HEK293T (cell line): ENCODE measurements at regions not wholly inside any gene's neighbourhood (a gene's known extent, or its start where the extent isn't known, plus 50 kb on each side); places are given as distances from the start of the nearest gene placed in this dataset.
A peak's percentile ranks its signal among the peaks of the same experiment; 100 is the strongest.

Experiments used
- CTCF ChIA-PET: fragments of 350-600 bp; formaldehyde crosslinking; extraction: SDS; loops from one replicate; lab custom pipeline; 2021; ENCODE audit warnings: antibody characterized with exemption, inconsistent platforms; lab: Yijun Ruan, JAX
- POLR2A ChIA-PET: fragments of 350-600 bp; formaldehyde crosslinking; extraction: SDS; loops from one replicate; lab custom pipeline; 2020; ENCODE audit warnings: antibody characterized with exemption, inconsistent platforms; lab: Yijun Ruan, JAX
- DNase-seq: peaks from one replicate; pipeline ENCODE4 v3.0.0; 2012; ENCODE audit warnings: mixed read lengths; ENCODE audit errors: extremely low spot score
- ARNT ChIP-seq: fragments of 450-650 bp; IDR thresholded peaks from 2 replicates; pipeline ENCODE4 v1.6.1; 2017; ENCODE audit warnings: mild to moderate bottlenecking
- BHLHE40 ChIP-seq: fragments of 450-650 bp; IDR thresholded peaks from 2 replicates; pipeline ENCODE4 v1.6.1; 2016; ENCODE audit warnings: mild to moderate bottlenecking, moderate library complexity, borderline replicate concordance
- CTBP1 ChIP-seq: fragments of 450-650 bp; IDR thresholded peaks from 2 replicates; pipeline ENCODE4 v1.6.1; 2016; ENCODE audit warnings: borderline replicate concordance
- ELF4 ChIP-seq: fragments of 450-650 bp; IDR thresholded peaks from 2 replicates; pipeline ENCODE4 v1.6.1; 2017; ENCODE audit warnings: antibody characterized with exemption
- FOXA1 ChIP-seq: fragments of 450-650 bp; IDR thresholded peaks from 2 replicates; pipeline ENCODE4 v1.6.1; 2016; ENCODE audit warnings: mild to moderate bottlenecking
- FOXK2 ChIP-seq: fragments of 450-650 bp; IDR thresholded peaks from 2 replicates; pipeline ENCODE4 v1.6.1; 2016; ENCODE audit warnings: mild to moderate bottlenecking
- FOXM1 ChIP-seq: fragments of 450-650 bp; IDR thresholded peaks from 2 replicates; pipeline ENCODE4 v1.6.1; 2017; ENCODE audit warnings: mild to moderate bottlenecking, borderline replicate concordance
- HDGF ChIP-seq: fragments of 450-650 bp; IDR thresholded peaks from 2 replicates; pipeline ENCODE4 v1.6.1; 2017; ENCODE audit warnings: antibody characterized with exemption, borderline replicate concordance
- L3MBTL2 ChIP-seq: fragments of 450-650 bp; conservative IDR thresholded peaks from 2 replicates; pipeline ENCODE4 v1.6.1; 2016; ENCODE audit warnings: mild to moderate bottlenecking
- LEF1 ChIP-seq: fragments of 450-650 bp; IDR thresholded peaks from 2 replicates; pipeline ENCODE4 v1.6.1; 2017; ENCODE audit warnings: mild to moderate bottlenecking, borderline replicate concordance
- NFRKB ChIP-seq: fragments of 450-650 bp; IDR thresholded peaks from 2 replicates; pipeline ENCODE4 v1.6.1; 2016; ENCODE audit warnings: mild to moderate bottlenecking, moderate library complexity
- SP1 ChIP-seq: fragments of 450-650 bp; IDR thresholded peaks from 2 replicates; pipeline ENCODE4 v1.6.1; 2017
- SUZ12 ChIP-seq: fragments of 450-650 bp; IDR thresholded peaks from 2 replicates; pipeline ENCODE4 v1.6.1; 2016; ENCODE audit warnings: mild to moderate bottlenecking
- TARDBP ChIP-seq: fragments of 450-650 bp; IDR thresholded peaks from 2 replicates; pipeline ENCODE4 v1.6.1; 2016
- ZNF384 ChIP-seq: fragments of 450-650 bp; IDR thresholded peaks from 2 replicates; pipeline ENCODE4 v1.6.1; 2016
- TF ChIP-seq, protein P1 (sequence below): fragments of 450-650 bp; IDR thresholded peaks from 2 replicates; pipeline ENCODE4 v1.6.1; 2016

DNA sequence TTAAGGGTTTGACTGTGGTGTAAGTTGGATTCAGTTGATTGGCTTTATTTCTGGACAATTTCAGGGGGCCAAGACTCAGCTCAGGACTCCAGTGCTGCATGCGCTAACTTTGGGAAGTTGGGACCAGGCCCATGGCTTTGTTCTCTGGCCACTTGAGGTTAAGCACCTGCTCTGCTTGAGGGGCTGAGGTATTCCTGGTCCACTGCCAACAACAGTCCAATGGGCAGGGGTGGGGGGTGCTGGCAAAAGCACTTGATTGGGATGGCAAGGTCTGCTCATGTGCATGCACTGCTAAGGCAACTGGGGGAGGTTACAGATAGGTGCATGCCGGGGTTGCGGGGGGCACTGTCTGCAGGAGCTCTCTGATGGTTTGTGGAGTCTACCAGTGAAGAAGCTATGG lies 52.6 kb upstream of the ASB17 start:
- DNase-seq, result no peak
- CTCF ChIA-PET, result interaction anchor here (0.6 kb wide), 1 partner anchor 166 kb away, joined by 4 read pairs; no protein-coding TSS in a partner anchor
- POLR2A ChIA-PET, result no interaction called here
- no peak for TF ChIP-seq LEF1
- no peak for TF ChIP-seq NFRKB
- no peak for TF ChIP-seq BHLHE40
- TF ChIP-seq SUZ12, result no peak
- no peak for TF ChIP-seq FOXK2
- TF ChIP-seq HDGF, result no peak
- no peak for TF ChIP-seq ZNF384
- TF ChIP-seq CTBP1, result no peak
- TF ChIP-seq, protein P1, sequence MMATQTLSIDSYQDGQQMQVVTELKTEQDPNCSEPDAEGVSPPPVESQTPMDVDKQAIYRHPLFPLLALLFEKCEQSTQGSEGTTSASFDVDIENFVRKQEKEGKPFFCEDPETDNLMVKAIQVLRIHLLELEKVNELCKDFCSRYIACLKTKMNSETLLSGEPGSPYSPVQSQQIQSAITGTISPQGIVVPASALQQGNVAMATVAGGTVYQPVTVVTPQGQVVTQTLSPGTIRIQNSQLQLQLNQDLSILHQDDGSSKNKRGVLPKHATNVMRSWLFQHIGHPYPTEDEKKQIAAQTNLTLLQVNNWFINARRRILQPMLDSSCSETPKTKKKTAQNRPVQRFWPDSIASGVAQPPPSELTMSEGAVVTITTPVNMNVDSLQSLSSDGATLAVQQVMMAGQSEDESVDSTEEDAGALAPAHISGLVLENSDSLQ, result no peak
- TF ChIP-seq FOXM1, result no peak
- no peak for TF ChIP-seq ARNT
- no peak for TF ChIP-seq TARDBP

DNA sequence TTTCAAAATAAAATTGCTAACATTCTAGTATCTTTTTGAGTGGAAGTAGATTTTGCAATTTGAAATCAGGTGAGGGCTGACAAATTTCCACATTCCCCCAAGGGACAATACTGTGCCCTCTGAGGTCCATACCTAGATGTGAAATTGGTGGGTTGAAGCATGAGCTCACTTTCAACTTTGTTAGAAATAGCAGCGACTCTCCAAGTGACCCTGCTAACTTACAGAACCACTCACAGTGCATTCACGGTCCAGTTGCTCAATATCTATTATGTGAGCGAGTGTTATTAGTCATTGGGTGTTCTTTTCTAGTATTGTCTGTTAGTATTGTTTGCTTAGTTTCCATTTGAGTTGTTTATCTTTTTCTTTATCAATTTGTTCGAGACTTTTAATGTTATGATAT lies 53.6 kb upstream of the ASB17 start:
- ChIA-PET POLR2A (no interaction called here), CTCF (no interaction called here)
- TF ChIP-seq ELF4 (no peak), FOXM1 (no peak), TARDBP (no peak), SUZ12 (no peak), SP1 (no peak)
- DNase-seq, result no peak

DNA sequence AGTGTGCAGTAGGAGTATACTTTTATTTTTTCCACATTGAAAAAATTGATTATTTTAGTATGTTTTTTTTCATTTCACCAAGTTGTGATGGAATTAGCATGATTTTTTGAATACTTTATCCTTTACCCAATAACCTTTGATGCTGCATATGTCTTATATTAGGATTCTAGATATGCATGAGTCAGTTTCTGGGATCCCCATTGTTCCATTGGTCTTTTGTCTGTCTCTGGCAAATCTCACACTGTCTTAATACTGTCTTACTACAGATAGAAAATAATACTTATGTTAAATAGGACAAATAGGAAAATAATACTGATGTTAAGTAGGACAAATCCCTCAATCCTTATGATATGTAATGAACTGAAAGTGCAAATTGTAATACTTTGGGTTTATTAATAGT lies 54.3 kb upstream of the ASB17 start:
- CTCF ChIA-PET, result no interaction called here
- TF ChIP-seq FOXM1 (no peak), FOXA1 (no peak), CTBP1 (no peak), SP1 (no peak), LEF1 (no peak)
- POLR2A ChIA-PET, result no interaction called here
- DNase-seq, result no peak

DNA sequence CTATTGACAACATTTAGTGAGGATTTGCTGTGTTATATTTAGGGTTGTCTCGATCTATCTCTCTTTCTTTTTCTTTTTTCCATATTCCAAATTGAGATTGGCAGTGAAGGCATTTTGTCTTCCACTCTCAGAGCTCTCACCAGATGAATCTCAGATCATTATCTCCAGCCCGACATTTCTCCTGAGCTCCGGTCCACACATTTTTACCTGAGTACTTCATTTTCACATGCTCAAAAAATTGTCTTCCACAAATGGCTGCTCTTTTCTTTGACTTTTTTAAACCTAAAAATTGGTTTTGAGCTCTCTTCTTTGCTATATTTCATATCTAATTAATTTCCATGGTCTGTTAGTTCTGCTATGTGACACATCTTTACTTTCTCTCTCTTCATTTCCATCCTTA lies 56.9 kb upstream of the ASB17 start:
- no peak for TF ChIP-seq ELF4
- TF ChIP-seq TARDBP, result no peak
- no peak for TF ChIP-seq CTBP1
- TF ChIP-seq FOXM1, result no peak
- TF ChIP-seq NFRKB, result no peak
- TF ChIP-seq SP1, result no peak
- no peak for TF ChIP-seq FOXA1
- no peak for TF ChIP-seq ARNT
- no peak for TF ChIP-seq HDGF
- TF ChIP-seq LEF1, result no peak
- no peak for TF ChIP-seq BHLHE40
- no peak for TF ChIP-seq L3MBTL2
- TF ChIP-seq, protein P1, result no peak
- POLR2A ChIA-PET, result no interaction called here
- CTCF ChIA-PET, result no interaction called here
- no peak for DNase-seq

DNA sequence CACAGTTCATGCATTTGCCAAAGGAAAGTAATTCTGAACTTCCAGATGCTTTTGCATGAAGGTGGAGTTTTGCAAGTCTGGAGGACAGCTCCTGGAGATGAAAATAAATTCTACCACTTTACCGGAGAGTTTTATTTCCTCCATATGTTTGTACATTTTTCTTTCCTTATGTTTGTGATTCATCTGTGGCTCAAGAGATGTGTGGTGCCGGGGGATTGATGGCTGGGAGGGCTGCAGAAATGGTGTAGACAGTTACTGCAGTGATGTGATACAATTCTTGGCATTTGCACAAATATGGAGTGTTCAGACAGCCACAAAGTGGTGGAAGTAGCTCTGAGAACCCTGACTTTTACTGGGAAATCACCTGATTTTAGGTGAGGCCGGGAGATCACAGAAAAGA lies 58.5 kb upstream of the ASB17 start:
- no peak for DNase-seq
- ChIA-PET CTCF (interaction anchor here (0.7 to 1.0 kb wide), 2 partner anchors 13 to 95 kb away, joined by 4 read pairs; no protein-coding TSS in a partner anchor), POLR2A (no interaction called here)
- TF ChIP-seq L3MBTL2 (no peak), FOXA1 (no peak), TARDBP (no peak), BHLHE40 (no peak), HDGF (no peak), FOXM1 (no peak), SP1 (no peak), LEF1 (no peak), CTBP1 (no peak), ELF4 (no peak), ARNT (no peak), SUZ12 (no peak), FOXK2 (no peak), ZNF384 (no peak), NFRKB (no peak)
- TF ChIP-seq, protein P1, result no peak

DNA sequence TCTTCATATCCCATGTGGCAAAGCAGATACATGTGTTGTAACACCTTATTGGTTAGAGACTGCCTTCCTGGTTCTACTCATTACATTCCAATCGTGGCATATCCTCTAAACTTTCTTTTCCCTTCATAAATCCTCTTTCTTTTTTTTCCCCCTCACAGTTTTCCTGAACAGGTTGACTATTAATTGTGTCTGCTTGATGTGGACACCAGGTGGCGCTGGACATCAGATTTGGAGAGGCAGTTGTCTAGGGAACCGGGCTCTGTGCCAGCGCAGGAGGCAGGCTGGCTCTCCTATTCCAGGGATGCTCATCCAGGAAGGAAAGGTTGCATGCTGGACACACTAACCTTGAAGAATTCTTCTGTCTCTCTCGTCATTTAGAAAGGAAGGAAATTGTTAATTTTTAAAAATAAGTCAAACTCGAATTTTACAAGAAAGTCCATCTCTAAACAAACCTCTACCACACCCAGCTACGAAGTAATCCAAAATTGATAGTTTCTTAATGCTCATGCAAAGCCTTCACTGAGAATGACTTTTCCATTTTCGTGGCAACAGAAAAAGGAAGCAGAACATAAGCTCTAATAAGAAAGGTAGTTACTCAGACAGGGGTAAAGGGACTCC lies 59.4 kb upstream of the ASB17 start:
- DNase-seq, result peak; percentile 93
- ChIA-PET CTCF (interaction anchor here (0.7 to 1.0 kb wide), 2 partner anchors 14 to 94 kb away, joined by 4 read pairs; no protein-coding TSS in a partner anchor), POLR2A (no interaction called here)
- TF ChIP-seq CTBP1 (peak; percentile 47; the same call in 1 of the 2 replicates), ARNT (no peak), ZNF384 (peak; percentile 71)
